ENCODE measurements at regions not wholly inside any gene's neighbourhood (a gene's known extent, or its start where the extent isn't known, plus 50 kb on each side); places are given as distances from the start of the nearest gene placed in this dataset.
"Not testable (repeated sequence)": the region's sequence is repeated elsewhere in the genome, so short reads cannot be mapped to it uniquely, and the experiment has no call there.

- H3K27ac ChIP-seq (ENCODE audit: low read depth in 2 of 2, low read length in 2 of 2): no peak overlapping the region
- H3K36me3 ChIP-seq (ENCODE audit: control insufficient read depth in 2 of 2, insufficient read depth in 2 of 2, low read length in 2 of 2): no peaks in the 10 kb centered on the region
- H3K9me3 ChIP-seq (ENCODE audit: control insufficient read depth in 2 of 2, low read length in 2 of 2): no peaks in the 10 kb centered on the region
- no peaks in the 10 kb centered on the region for H3K27me3 ChIP-seq (ENCODE audit: control insufficient read depth in 2 of 2, insufficient read depth in 2 of 2, low read length in 2 of 2)
- no peaks in the 10 kb centered on the region for H3K4me1 ChIP-seq (ENCODE audit: control insufficient read depth in 2 of 2, insufficient read depth in 2 of 2, low read length in 2 of 2)
- no peak overlapping the region for H3K9ac ChIP-seq (ENCODE audit: low read depth in 1 of 2, low read length in 2 of 2)
- H3K4me3 ChIP-seq (ENCODE audit: low read length in 2 of 2): no peak overlapping the region
Measured at GRCh38 chr6:101181006-101181405, 212.5 kb upstream of the GRIK2 start.

GRCh38 chr6:101188285-101188798, 205.2 kb upstream of the GRIK2 start:
- not testable (repeated sequence) for H3K4me1 ChIP-seq (ENCODE audit: control insufficient read depth in 2 of 2, insufficient read depth in 2 of 2, low read length in 2 of 2); H3K9me3 ChIP-seq (ENCODE audit: control insufficient read depth in 2 of 2, low read length in 2 of 2); H3K9ac ChIP-seq (ENCODE audit: low read depth in 1 of 2, low read length in 2 of 2); H3K36me3 ChIP-seq (ENCODE audit: control insufficient read depth in 2 of 2, insufficient read depth in 2 of 2, low read length in 2 of 2); H3K4me3 ChIP-seq (ENCODE audit: low read length in 2 of 2); H3K27ac ChIP-seq (ENCODE audit: low read depth in 2 of 2, low read length in 2 of 2); H3K27me3 ChIP-seq (ENCODE audit: control insufficient read depth in 2 of 2, insufficient read depth in 2 of 2, low read length in 2 of 2)

- H3K27me3 ChIP-seq (ENCODE audit: control insufficient read depth in 2 of 2, insufficient read depth in 2 of 2, low read length in 2 of 2): no peaks in the 10 kb centered on the region
- H3K9me3 ChIP-seq (ENCODE audit: control insufficient read depth in 2 of 2, low read length in 2 of 2): no peaks in the 10 kb centered on the region
- H3K36me3 ChIP-seq (ENCODE audit: control insufficient read depth in 2 of 2, insufficient read depth in 2 of 2, low read length in 2 of 2): no peaks in the 10 kb centered on the region
- H3K4me1 ChIP-seq (ENCODE audit: control insufficient read depth in 2 of 2, insufficient read depth in 2 of 2, low read length in 2 of 2): no peaks in the 10 kb centered on the region
- no peak overlapping the region for H3K9ac ChIP-seq (ENCODE audit: low read depth in 1 of 2, low read length in 2 of 2)
- H3K4me3 ChIP-seq (ENCODE audit: low read length in 2 of 2): no peak overlapping the region
- no peak overlapping the region for H3K27ac ChIP-seq (ENCODE audit: low read depth in 2 of 2, low read length in 2 of 2)
Measured at GRCh38 chr6:101195588-101195987, 197.9 kb upstream of the GRIK2 start.

GRCh38 chr6:101199441-101199840, 194.1 kb upstream of the GRIK2 start:
- no peaks in the 10 kb centered on the region for H3K27me3 ChIP-seq (ENCODE audit: control insufficient read depth in 2 of 2, insufficient read depth in 2 of 2, low read length in 2 of 2)
- no peaks in the 10 kb centered on the region for H3K4me1 ChIP-seq (ENCODE audit: control insufficient read depth in 2 of 2, insufficient read depth in 2 of 2, low read length in 2 of 2)
- no peak overlapping the region for H3K27ac ChIP-seq (ENCODE audit: low read depth in 2 of 2, low read length in 2 of 2)
- no peaks in the 10 kb centered on the region for H3K9me3 ChIP-seq (ENCODE audit: control insufficient read depth in 2 of 2, low read length in 2 of 2)
- no peak overlapping the region for H3K4me3 ChIP-seq (ENCODE audit: low read length in 2 of 2)
- H3K9ac ChIP-seq (ENCODE audit: low read depth in 1 of 2, low read length in 2 of 2): no peak overlapping the region
- H3K36me3 ChIP-seq (ENCODE audit: control insufficient read depth in 2 of 2, insufficient read depth in 2 of 2, low read length in 2 of 2): no peaks in the 10 kb centered on the region

- Histone ChIP-seq H3K4me3 (ENCODE audit: low read length in 2 of 2) (no peak overlapping the region), H3K9ac (ENCODE audit: low read depth in 1 of 2, low read length in 2 of 2) (no peak overlapping the region), H3K9me3 (ENCODE audit: control insufficient read depth in 2 of 2, low read length in 2 of 2) (no peaks in the 10 kb centered on the region), H3K4me1 (ENCODE audit: control insufficient read depth in 2 of 2, insufficient read depth in 2 of 2, low read length in 2 of 2) (peaks cover 6 to 9% of the 10 kb centered on the region in 2 donors), H3K27ac (ENCODE audit: low read depth in 2 of 2, low read length in 2 of 2) (no peak overlapping the region), H3K36me3 (ENCODE audit: control insufficient read depth in 2 of 2, insufficient read depth in 2 of 2, low read length in 2 of 2) (no peaks in the 10 kb centered on the region), H3K27me3 (ENCODE audit: control insufficient read depth in 2 of 2, insufficient read depth in 2 of 2, low read length in 2 of 2) (no peaks in the 10 kb centered on the region)
Measured at GRCh38 chr6:101202867-101203374, 190.6 kb upstream of the GRIK2 start.

- Histone ChIP-seq H3K4me1 (ENCODE audit: control insufficient read depth in 2 of 2, insufficient read depth in 2 of 2, low read length in 2 of 2) (peaks cover 6 to 9% of the 10 kb centered on the region in 2 donors), H3K27me3 (ENCODE audit: control insufficient read depth in 2 of 2, insufficient read depth in 2 of 2, low read length in 2 of 2) (no peaks in the 10 kb centered on the region), H3K9me3 (ENCODE audit: control insufficient read depth in 2 of 2, low read length in 2 of 2) (no peaks in the 10 kb centered on the region), H3K27ac (ENCODE audit: low read depth in 2 of 2, low read length in 2 of 2) (no peak overlapping the region), H3K36me3 (ENCODE audit: control insufficient read depth in 2 of 2, insufficient read depth in 2 of 2, low read length in 2 of 2) (no peaks in the 10 kb centered on the region), H3K4me3 (ENCODE audit: low read length in 2 of 2) (no peak overlapping the region), H3K9ac (ENCODE audit: low read depth in 1 of 2, low read length in 2 of 2) (no peak overlapping the region)
Measured at GRCh38 chr6:101203664-101204063, 189.8 kb upstream of the GRIK2 start.

- H3K36me3 ChIP-seq (ENCODE audit: control insufficient read depth in 2 of 2, insufficient read depth in 2 of 2, low read length in 2 of 2): no peaks in the 10 kb centered on the region
- H3K4me3 ChIP-seq (ENCODE audit: low read length in 2 of 2): no peak overlapping the region
- H3K27ac ChIP-seq (ENCODE audit: low read depth in 2 of 2, low read length in 2 of 2): peak overlapping the region; percentile 55 to 59
- no peaks in the 10 kb centered on the region for H3K9me3 ChIP-seq (ENCODE audit: control insufficient read depth in 2 of 2, low read length in 2 of 2)
- H3K4me1 ChIP-seq (ENCODE audit: control insufficient read depth in 2 of 2, insufficient read depth in 2 of 2, low read length in 2 of 2): peaks cover 6 to 9% of the 10 kb centered on the region in 2 donors
- no peaks in the 10 kb centered on the region for H3K27me3 ChIP-seq (ENCODE audit: control insufficient read depth in 2 of 2, insufficient read depth in 2 of 2, low read length in 2 of 2)
- no peak overlapping the region for H3K9ac ChIP-seq (ENCODE audit: low read depth in 1 of 2, low read length in 2 of 2)
Measured at GRCh38 chr6:101208152-101208551, 185.4 kb upstream of the GRIK2 start.

- no peaks in the 10 kb centered on the region for H3K9me3 ChIP-seq (ENCODE audit: control insufficient read depth in 2 of 2, low read length in 2 of 2)
- H3K4me3 ChIP-seq (ENCODE audit: low read length in 2 of 2): no peak overlapping the region
- H3K4me1 ChIP-seq (ENCODE audit: control insufficient read depth in 2 of 2, insufficient read depth in 2 of 2, low read length in 2 of 2): peaks cover 2 to 3% of the 10 kb centered on the region in 2 donors
Measured at GRCh38 chr6:101212640-101213039, 180.9 kb upstream of the GRIK2 start.

GRCh38 chr6:101222007-101222406, 171.5 kb upstream of the GRIK2 start:
- H3K27me3 ChIP-seq (ENCODE audit: control insufficient read depth in 2 of 2, insufficient read depth in 2 of 2, low read length in 2 of 2): no peaks in the 10 kb centered on the region
- H3K9me3 ChIP-seq (ENCODE audit: control insufficient read depth in 2 of 2, low read length in 2 of 2): no peaks in the 10 kb centered on the region
- H3K27ac ChIP-seq (ENCODE audit: low read depth in 2 of 2, low read length in 2 of 2): no peak overlapping the region
- no peak overlapping the region for H3K4me3 ChIP-seq (ENCODE audit: low read length in 2 of 2)
- no peaks in the 10 kb centered on the region for H3K4me1 ChIP-seq (ENCODE audit: control insufficient read depth in 2 of 2, insufficient read depth in 2 of 2, low read length in 2 of 2)
- H3K9ac ChIP-seq (ENCODE audit: low read depth in 1 of 2, low read length in 2 of 2): no peak overlapping the region
- H3K36me3 ChIP-seq (ENCODE audit: control insufficient read depth in 2 of 2, insufficient read depth in 2 of 2, low read length in 2 of 2): no peaks in the 10 kb centered on the region

More at GRCh38 chr6:101212640-101213039, 180.9 kb upstream of the GRIK2 start:
- H3K27me3 ChIP-seq (ENCODE audit: control insufficient read depth in 2 of 2, insufficient read depth in 2 of 2, low read length in 2 of 2): no peaks in the 10 kb centered on the region
- H3K36me3 ChIP-seq (ENCODE audit: control insufficient read depth in 2 of 2, insufficient read depth in 2 of 2, low read length in 2 of 2): no peaks in the 10 kb centered on the region
- no peak overlapping the region for H3K9ac ChIP-seq (ENCODE audit: low read depth in 1 of 2, low read length in 2 of 2)
- H3K27ac ChIP-seq (ENCODE audit: low read depth in 2 of 2, low read length in 2 of 2): no peak overlapping the region

- Histone ChIP-seq H3K9me3 (ENCODE audit: control insufficient read depth in 2 of 2, low read length in 2 of 2) (no peaks in the 10 kb centered on the region), H3K4me3 (ENCODE audit: low read length in 2 of 2) (no peak overlapping the region), H3K27me3 (ENCODE audit: control insufficient read depth in 2 of 2, insufficient read depth in 2 of 2, low read length in 2 of 2) (no peaks in the 10 kb centered on the region), H3K36me3 (ENCODE audit: control insufficient read depth in 2 of 2, insufficient read depth in 2 of 2, low read length in 2 of 2) (no peaks in the 10 kb centered on the region), H3K27ac (ENCODE audit: low read depth in 2 of 2, low read length in 2 of 2) (no peak overlapping the region), H3K9ac (ENCODE audit: low read depth in 1 of 2, low read length in 2 of 2) (no peak overlapping the region), H3K4me1 (ENCODE audit: control insufficient read depth in 2 of 2, insufficient read depth in 2 of 2, low read length in 2 of 2) (no peaks in the 10 kb centered on the region)
Measured at GRCh38 chr6:101224751-101225150, 168.8 kb upstream of the GRIK2 start.

Data from mucosa of rectum (tissue), 2 donors.